Skin of body (tissue), 1 donor: ENCODE measurements at regions not wholly inside any gene's neighbourhood (a gene's known extent, or its start where the extent isn't known, plus 50 kb on each side); places are given as distances from the start of the nearest gene placed in this dataset.
"Not testable (repeated sequence)": the region's sequence is repeated elsewhere in the genome, so short reads cannot be mapped to it uniquely, and the experiment has no call there.

Experiments used
- DNase-seq: peaks from one replicate; lab custom pipeline; 2025; lab: John Stamatoyannopoulos, UW

DNA sequence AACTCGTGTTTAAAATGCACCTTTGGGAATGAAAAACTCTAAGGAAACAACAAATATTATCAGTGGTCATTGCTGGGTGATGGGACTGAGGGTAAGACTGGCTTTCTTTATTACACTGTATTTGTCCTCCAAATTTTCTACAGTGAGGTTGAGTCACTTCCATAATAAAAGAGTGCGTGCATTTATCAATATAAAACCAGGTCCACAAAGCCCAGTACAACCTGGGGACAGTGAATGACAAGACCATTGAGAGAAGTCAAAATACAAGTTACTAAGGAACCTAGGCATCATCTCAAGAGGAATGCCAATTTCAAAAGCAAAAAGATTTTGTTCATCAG is 76.4 kb downstream of the MAGED4 start:
- DNase-seq = no peak

- DNase-seq = peak; percentile 92
Observed at GRCh38 chrX:52261463-52262194, 76.9 kb downstream of the MAGED4 start.

- no peak for DNase-seq
Observed at GRCh38 chrX:52262195-52262546, 77.5 kb downstream of the MAGED4 start.

- no peak for DNase-seq
Observed at GRCh38 chrX:52263417-52263816, 78.7 kb downstream of the MAGED4 start.

GRCh38 chrX:52265713-52266112 is 81.0 kb downstream of the MAGED4 start:
- no peak for DNase-seq

GRCh38 chrX:52268502-52268901 is 83.8 kb downstream of the MAGED4 start:
- DNase-seq = not testable (repeated sequence)

DNA sequence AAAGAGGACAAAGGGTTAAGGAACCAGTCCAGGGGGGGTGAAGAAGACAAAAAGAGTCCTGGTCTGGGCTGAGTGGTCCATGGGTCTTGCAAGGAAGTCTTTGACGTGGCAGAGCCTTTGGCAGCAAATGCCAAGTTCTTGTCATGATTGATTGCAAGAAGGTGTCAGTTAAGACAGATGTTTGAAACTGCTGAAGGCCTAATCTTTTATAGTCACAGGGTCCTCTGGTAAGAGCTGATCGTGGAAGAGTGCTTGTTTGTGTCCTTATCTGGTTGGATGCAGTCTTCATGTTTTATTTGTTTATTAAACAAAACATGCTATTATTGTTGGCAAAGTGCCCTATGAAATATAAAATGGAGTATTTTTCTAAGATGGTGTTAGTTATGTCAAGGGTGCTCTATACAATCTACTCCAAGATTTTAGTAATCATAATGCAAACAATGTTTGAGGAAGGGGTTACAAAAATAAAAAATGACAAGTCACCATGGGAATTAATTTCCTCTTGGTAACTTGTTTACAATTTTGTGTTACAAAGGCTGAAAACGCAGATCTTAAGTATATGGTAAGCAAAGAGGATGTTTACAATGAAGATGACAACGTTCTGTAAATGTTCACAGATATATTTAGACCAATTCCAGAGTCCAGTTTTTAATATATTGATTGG is 85.9 kb downstream of the MAGED4 start:
- no peak for DNase-seq

DNA sequence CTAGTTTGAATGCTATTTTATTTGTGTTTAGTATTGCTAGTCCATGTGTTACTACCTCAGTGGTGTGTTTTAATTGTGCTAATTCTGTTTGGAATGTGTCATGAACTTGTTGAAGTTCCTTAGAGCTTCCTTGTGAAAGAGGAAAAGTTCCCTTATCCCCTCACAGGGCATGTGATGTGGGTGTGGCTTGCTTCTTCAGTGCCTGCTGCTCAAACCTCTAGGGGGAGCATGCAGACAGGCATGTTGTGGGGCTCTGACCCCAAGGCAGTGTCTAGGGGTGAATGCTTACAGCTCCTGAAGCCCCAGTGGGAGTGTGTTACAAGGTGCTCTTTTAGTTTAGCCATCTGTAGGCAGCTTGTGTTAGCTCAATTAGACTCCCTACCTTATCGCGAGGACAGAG is 86.5 kb downstream of the MAGED4 start:
- DNase-seq = no peak

- DNase-seq = no peak
Observed at GRCh38 chrX:52277666-52278065, 91.2 kb upstream of the XAGE2 start.

DNA sequence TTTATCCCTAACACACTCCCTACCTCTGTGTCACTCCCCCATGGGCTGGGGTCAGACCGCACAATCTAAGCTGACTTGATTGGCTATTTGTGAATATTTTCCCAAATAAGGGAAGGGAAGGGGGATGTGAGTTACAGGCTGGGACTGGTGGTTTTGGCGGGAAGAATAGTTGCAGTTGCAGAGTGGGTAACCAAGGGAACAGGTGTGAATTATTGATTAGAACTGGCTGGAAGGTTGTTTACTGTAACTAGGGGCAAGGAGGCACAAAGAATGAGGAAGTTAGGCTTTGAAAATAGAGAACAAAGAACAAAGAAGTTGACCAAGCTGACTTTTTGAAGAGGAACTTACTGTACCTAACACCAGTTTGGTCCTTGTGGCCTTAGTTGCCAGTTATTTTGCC is 88.0 kb upstream of the XAGE2 start:
- no peak for DNase-seq

- DNase-seq = no peak
Observed at GRCh38 chrX:52284865-52285264, 84.0 kb upstream of the XAGE2 start.

DNA sequence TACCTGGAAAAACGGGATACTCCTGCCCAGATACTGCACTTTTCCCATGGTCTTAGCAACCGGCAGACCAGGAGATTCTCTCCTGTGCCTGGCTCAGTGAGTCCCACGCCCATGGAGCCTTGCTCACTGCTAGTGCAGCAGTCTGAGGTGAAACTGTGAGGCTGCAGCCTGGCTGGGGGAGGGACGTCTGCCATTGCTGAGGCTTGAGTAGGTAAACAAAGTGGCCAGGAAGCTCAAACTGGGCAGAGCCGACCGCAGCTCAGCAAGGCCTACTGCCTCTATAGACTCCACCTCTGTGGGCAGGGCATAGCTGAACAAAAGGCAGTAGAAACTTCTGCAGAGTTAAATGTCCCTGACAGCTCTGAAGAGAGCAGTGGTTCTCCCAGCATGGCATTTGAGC is 69.9 kb upstream of the XAGE2 start:
- not testable (repeated sequence) for DNase-seq

DNA sequence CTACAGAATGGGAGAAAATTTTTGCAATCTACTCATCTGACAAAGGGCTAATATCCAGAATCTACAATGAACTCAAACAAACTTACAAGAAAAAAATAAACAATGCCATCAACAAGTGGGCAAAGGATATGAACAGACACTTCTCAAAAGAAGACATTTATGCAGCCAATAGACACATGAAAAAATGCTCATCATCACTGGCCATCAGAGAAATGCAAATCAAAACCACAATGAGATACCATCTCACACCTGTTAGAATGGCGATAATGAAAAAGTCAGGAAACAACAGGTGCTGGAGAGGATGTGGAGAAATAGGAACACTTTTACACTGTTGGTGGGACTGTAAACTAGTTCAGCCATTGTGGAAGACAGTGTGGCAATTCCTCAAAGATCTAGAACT is 60.3 kb upstream of the XAGE2 start:
- not testable (repeated sequence) for DNase-seq
